Inferior parietal cortex (tissue), 1 donor: ENCODE measurements at regions not wholly inside any gene's neighbourhood (a gene's known extent, or its start where the extent isn't known, plus 50 kb on each side); places are given as distances from the start of the nearest gene placed in this dataset.

Experiments used
- DNase-seq: peaks from one replicate; pipeline ENCODE4 v3.0.0-alpha.2; 2016; ENCODE audit errors: extremely low spot score

GRCh38 chr12:124458992-124459851 lies 108.2 kb downstream of the NCOR2 start:
- DNase-seq, result no peak

GRCh38 chr12:124458220-124458991 lies 109.0 kb downstream of the NCOR2 start:
- no peak for DNase-seq

GRCh38 chr12:124457287-124458219 lies 109.9 kb downstream of the NCOR2 start:
- no peak for DNase-seq

GRCh38 chr12:124456652-124457152 lies 110.7 kb downstream of the NCOR2 start:
- DNase-seq, result no peak

- DNase-seq, result no peak
Observed at GRCh38 chr12:124456133-124456651, 111.2 kb downstream of the NCOR2 start.

- no peak for DNase-seq
Observed at GRCh38 chr12:124455336-124455735, 112.1 kb downstream of the NCOR2 start.

- DNase-seq, result no peak
Observed at GRCh38 chr12:124454735-124455134, 112.7 kb downstream of the NCOR2 start.

- no peak for DNase-seq
Observed at GRCh38 chr12:124454352-124454725, 113.1 kb downstream of the NCOR2 start.

GRCh38 chr12:124453419-124454351 lies 113.7 kb downstream of the NCOR2 start:
- no peak for DNase-seq

GRCh38 chr12:124452576-124453331 lies 114.7 kb downstream of the NCOR2 start:
- no peak for DNase-seq

GRCh38 chr12:124451637-124452243 lies 115.7 kb downstream of the NCOR2 start:
- DNase-seq, result no peak

GRCh38 chr12:124451016-124451415 lies 116.4 kb downstream of the NCOR2 start:
- no peak for DNase-seq

- DNase-seq, result no peak
Observed at GRCh38 chr12:124450376-124450750, 117.0 kb downstream of the NCOR2 start.

- DNase-seq, result no peak
Observed at GRCh38 chr12:124449623-124450375, 117.6 kb downstream of the NCOR2 start.

- no peak for DNase-seq
Observed at GRCh38 chr12:124448955-124449622, 118.3 kb downstream of the NCOR2 start.

GRCh38 chr12:124448241-124448954 lies 119.0 kb downstream of the NCOR2 start:
- no peak for DNase-seq

GRCh38 chr12:124446364-124446763 lies 121.0 kb downstream of the NCOR2 start:
- DNase-seq, result no peak
